CD4-positive, alpha-beta T cell treated with Interleukin-10 for 1 hour (primary cell): ENCODE measurements at regions not wholly inside any gene's neighbourhood (a gene's known extent, or its start where the extent isn't known, plus 50 kb on each side); places are given as distances from the start of the nearest gene placed in this dataset.
"Not testable (repeated sequence)": the region's sequence is repeated elsewhere in the genome, so short reads cannot be mapped to it uniquely, and the experiment has no call there.

ENCODE experiments used
- DNase-seq: peaks from one replicate; pipeline ENCODE4 v3.0.0-alpha.2; 2020

- no peak for DNase-seq
Observed at GRCh38 chr2:17057109-17058017, 391.7 kb upstream of the CYRIA start.

- DNase-seq = no peak
Observed at GRCh38 chr2:17056236-17056635, 390.6 kb upstream of the CYRIA start.

- no peak for DNase-seq
Observed at GRCh38 chr2:17052001-17052400, 386.4 kb upstream of the CYRIA start.

- no peak for DNase-seq
Observed at GRCh38 chr2:17051538-17051937, 385.9 kb upstream of the CYRIA start.

- DNase-seq = no peak
Observed at GRCh38 chr2:17043173-17043572, 377.5 kb upstream of the CYRIA start.

GRCh38 chr2:17036361-17036760, 370.7 kb upstream of the CYRIA start:
- DNase-seq = no peak

- no peak for DNase-seq
Observed at GRCh38 chr2:17035010-17035409, 369.4 kb upstream of the CYRIA start.

GRCh38 chr2:17030047-17030446, 364.4 kb upstream of the CYRIA start:
- DNase-seq = no peak

- DNase-seq = no peak
Observed at GRCh38 chr2:17012297-17012696, 346.7 kb upstream of the CYRIA start.

GRCh38 chr2:17010104-17010503, 344.5 kb upstream of the CYRIA start:
- no peak for DNase-seq

- DNase-seq = no peak
Observed at GRCh38 chr2:17000184-17000482, 334.5 kb upstream of the CYRIA start.

GRCh38 chr2:16999347-17000183, 333.9 kb upstream of the CYRIA start:
- no peak for DNase-seq

GRCh38 chr2:16978301-16978700, 312.7 kb upstream of the CYRIA start:
- no peak for DNase-seq

GRCh38 chr2:16974688-16975087, 309.1 kb upstream of the CYRIA start:
- no peak for DNase-seq

- DNase-seq = no peak
Observed at GRCh38 chr2:16973586-16974286, 308.1 kb upstream of the CYRIA start.

- DNase-seq = no peak
Observed at GRCh38 chr2:16972276-16972675, 306.6 kb upstream of the CYRIA start.

- no peak for DNase-seq
Observed at GRCh38 chr2:16971722-16972234, 306.1 kb upstream of the CYRIA start.

- DNase-seq = not testable (repeated sequence)
Observed at GRCh38 chr2:16970948-16971347, 305.3 kb upstream of the CYRIA start.

- no peak for DNase-seq
Observed at GRCh38 chr2:16962505-16962904, 296.9 kb upstream of the CYRIA start.

GRCh38 chr2:16960579-16960978, 294.9 kb upstream of the CYRIA start:
- no peak for DNase-seq

- no peak for DNase-seq
Observed at GRCh38 chr2:16958266-16958665, 292.6 kb upstream of the CYRIA start.

GRCh38 chr2:16952805-16953204, 287.2 kb upstream of the CYRIA start:
- DNase-seq = no peak

GRCh38 chr2:16952368-16952767, 286.7 kb upstream of the CYRIA start:
- no peak for DNase-seq
